ENCODE measurements at regions not wholly inside any gene's neighbourhood (a gene's known extent, or its start where the extent isn't known, plus 50 kb on each side); places are given as distances from the start of the nearest gene placed in this dataset.
A peak's percentile ranks its signal among the peaks of the same experiment; 100 is the strongest.

DNA sequence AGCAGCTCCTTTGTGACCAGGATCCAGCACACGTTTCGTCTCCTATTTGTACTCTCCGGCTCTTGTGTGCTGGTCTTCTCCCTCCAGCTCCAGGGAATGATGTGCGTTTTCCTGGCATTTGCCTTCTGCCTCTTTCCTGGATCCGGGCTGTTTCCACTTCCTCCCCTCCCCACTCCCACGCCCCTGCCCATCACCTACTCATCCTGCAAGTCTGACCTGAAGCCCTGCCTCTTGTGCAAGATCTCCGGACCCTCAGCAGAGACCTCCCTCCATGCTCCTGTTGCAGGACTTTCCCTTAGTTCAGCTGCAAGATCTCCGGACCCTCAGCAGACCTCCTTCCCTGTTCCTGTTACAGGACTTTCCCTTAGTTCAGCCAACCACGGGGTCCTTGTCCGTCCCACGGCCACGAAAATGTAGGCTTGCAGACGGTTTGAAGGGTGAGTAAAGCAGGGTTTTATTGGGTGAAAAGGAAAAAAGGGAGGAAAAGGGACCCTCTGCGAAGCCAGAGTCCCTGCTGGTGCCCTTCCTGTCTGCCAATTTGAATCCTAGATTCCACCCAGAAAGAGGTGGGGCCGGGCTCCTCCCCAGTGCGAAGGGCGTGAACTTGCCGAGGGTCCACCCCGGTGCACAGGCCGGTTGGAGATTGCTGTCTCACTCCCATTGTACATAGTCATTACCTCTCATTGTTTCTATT lies 74.4 kb upstream of the IRF2 start (continued):
- no peak for TF ChIP-seq MEF2B (IDR thresholded peaks at IDR 0.05; ENCODE audit: partially characterized antibody, poor library complexity, severe bottlenecking)

DNA sequence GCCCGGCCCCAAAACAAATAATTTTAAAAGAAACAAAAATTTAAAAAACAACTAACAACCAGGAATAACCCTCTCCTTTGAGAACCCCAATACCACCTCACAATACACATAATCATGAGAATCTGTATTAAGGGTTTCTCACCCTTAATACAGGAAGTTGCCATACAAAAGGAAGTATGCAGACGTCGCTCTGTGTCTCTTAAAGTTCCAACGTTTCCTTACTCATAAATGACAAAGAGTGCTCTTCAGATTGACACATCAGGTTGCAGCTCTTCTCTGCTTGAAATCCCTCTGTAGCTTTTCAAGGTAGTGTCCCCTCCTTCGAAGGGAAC lies 73.9 kb upstream of the IRF2 start:
- no peak for FAIRE-seq
- 53% methylated on average over 5 of the region's 5 CpGs for WGBS (ENCODE audit: insufficient coverage, insufficient replicate concordance, low lambda C conversion rate, missing lambda C conversion rate)
- H2AFZ ChIP-seq (ENCODE audit: control insufficient read depth, low read depth, low read length) = peak overlapping the region; percentile 33; the same call in 1 of the 2 replicates
- intact Hi-C loops (cut with micrococcal nuclease; ENCODE audit: unreplicated experiment) = no loop called here
- H3K4me2 ChIP-seq (ENCODE audit: control insufficient read depth, insufficient read depth) = no peak overlapping the region
- H3K4me3 ChIP-seq = no peak overlapping the region
- no peaks in the 10 kb centered on the region for H4K20me1 ChIP-seq (ENCODE audit: control insufficient read depth, insufficient read depth)
- no peaks in the 10 kb centered on the region for H3K79me2 ChIP-seq (ENCODE audit: control insufficient read depth, insufficient read depth, low read length)
- in situ Hi-C loops (cut with MboI) = no loop called here
- no peak overlapping the region for H3K27ac ChIP-seq (ENCODE audit: control insufficient read depth, insufficient read depth)
- ChIA-PET POLR2A (no interaction called here), SMC1A (ENCODE audit: uncharacterized antibody, unreplicated experiment) (no interaction called here), RAD21 (ENCODE audit: unreplicated experiment) (no interaction called here), CTCF (no interaction called here)
- no peak overlapping the region for H3K9ac ChIP-seq (ENCODE audit: control insufficient read depth, insufficient read depth, low read length)
- no peaks in the 10 kb centered on the region for H3K36me3 ChIP-seq (ENCODE audit: control insufficient read depth in 2 of 2, insufficient read depth in 2 of 2, low read length in 1 of 2)
- no peak for ATAC-seq
- no TSS peak for BruUV-seq (replicated peaks)
- DNase-seq (ENCODE audit: low read depth, low spot score) = no peak
- no peaks in the 10 kb centered on the region for H3K9me3 ChIP-seq (replicated peaks; ENCODE audit: control insufficient read depth, insufficient read depth, low read length)
- no peaks in the 10 kb centered on the region for H3K4me1 ChIP-seq (ENCODE audit: control insufficient read depth, insufficient read depth, low read length)
- TF ChIP-seq, protein P1, sequence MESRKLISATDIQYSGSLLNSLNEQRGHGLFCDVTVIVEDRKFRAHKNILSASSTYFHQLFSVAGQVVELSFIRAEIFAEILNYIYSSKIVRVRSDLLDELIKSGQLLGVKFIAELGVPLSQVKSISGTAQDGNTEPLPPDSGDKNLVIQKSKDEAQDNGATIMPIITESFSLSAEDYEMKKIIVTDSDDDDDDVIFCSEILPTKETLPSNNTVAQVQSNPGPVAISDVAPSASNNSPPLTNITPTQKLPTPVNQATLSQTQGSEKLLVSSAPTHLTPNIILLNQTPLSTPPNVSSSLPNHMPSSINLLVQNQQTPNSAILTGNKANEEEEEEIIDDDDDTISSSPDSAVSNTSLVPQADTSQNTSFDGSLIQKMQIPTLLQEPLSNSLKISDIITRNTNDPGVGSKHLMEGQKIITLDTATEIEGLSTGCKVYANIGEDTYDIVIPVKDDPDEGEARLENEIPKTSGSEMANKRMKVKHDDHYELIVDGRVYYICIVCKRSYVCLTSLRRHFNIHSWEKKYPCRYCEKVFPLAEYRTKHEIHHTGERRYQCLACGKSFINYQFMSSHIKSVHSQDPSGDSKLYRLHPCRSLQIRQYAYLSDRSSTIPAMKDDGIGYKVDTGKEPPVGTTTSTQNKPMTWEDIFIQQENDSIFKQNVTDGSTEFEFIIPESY (IDR thresholded peaks at IDR 0.05) = no peak
- TF ChIP-seq STAT3 (IDR thresholded peaks at IDR 0.05; ENCODE audit: low read depth, low read length) (no peak), CREM (IDR thresholded peaks at IDR 0.05; ENCODE audit: low read depth) (no peak), ZNF384 (IDR thresholded peaks at IDR 0.05; ENCODE audit: borderline replicate concordance, low read depth, low read length) (no peak), JUNB (IDR thresholded peaks at IDR 0.05) (no peak), FOXM1 (IDR thresholded peaks at IDR 0.05; ENCODE audit: low read depth, low read length) (no peak), MTA2 (IDR thresholded peaks at IDR 0.05; ENCODE audit: low read depth) (no peak), POLR2AphosphoS2 (IDR thresholded peaks at IDR 0.05; ENCODE audit: low read depth, low read length) (no peak), STAT1 (conservative IDR thresholded peaks at IDR 0.05) (no peak), ASH2L (IDR thresholded peaks at IDR 0.05; ENCODE audit: borderline replicate concordance, low read depth) (no peak), EZH2 (IDR thresholded peaks at IDR 0.05; ENCODE audit: borderline replicate concordance, control insufficient read depth, low read depth, low read length) (no peak), NR2C1 (IDR thresholded peaks at IDR 0.05) (no peak), PAX5 (IDR thresholded peaks at IDR 0.05; ENCODE audit: borderline replicate concordance, low read depth, low read length) (no peak), CHD2 (IDR thresholded peaks at IDR 0.05; ENCODE audit: borderline replicate concordance, low read depth, low read length) (no peak), HDAC2 (IDR thresholded peaks at IDR 0.05) (no peak)
- no peaks in the 10 kb centered on the region for H3K27me3 ChIP-seq (replicated peaks in 1 of 2; ENCODE audit: control insufficient read depth in 2 of 2, insufficient read depth in 2 of 2, low read length in 1 of 2)

Measured in GM12878 (cell line).